ENCODE measurements at regions not wholly inside any gene's neighbourhood (a gene's known extent, or its start where the extent isn't known, plus 50 kb on each side); places are given as distances from the start of the nearest gene placed in this dataset.

- no peak for DNase-seq (ENCODE audit: low read depth)
Measured at GRCh38 chr9:89808756-89809181, 204.0 kb downstream of the GADD45G start.

- DNase-seq (ENCODE audit: low read depth): peak; percentile 5
Measured at GRCh38 chr9:89810431-89810830, 205.6 kb downstream of the GADD45G start.

- DNase-seq (ENCODE audit: low read depth): no peak
Measured at GRCh38 chr9:89811356-89811755, 206.5 kb downstream of the GADD45G start.

DNA sequence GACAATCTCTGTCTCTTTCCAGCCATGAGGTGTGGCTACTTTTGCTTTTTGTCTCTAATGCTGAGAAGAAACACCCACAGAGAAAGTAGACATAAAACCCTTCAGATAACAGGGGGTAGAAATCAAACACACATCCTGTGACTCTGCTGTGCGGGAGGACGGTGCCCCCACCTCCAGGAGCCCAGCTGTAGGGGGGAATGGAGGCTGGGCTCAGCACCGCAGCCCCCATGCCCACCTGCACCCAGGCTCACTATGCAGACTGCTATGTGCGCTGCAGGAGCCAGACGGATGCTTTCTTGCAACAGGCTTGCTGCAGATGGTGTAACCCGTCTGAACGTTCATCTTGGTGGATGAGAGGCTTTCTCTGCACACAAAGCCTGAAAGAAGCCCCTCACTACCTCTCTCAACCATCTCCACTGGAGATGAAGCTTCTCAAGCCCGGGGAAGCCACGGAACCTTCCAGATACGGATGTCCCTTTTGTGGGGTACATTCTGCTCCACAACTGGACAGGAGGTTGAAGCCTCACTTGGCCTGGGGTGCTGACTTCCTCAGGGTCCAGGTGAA is 207.2 kb downstream of the GADD45G start:
- DNase-seq (ENCODE audit: low read depth): no peak

GRCh38 chr9:89812556-89813181 is 207.9 kb downstream of the GADD45G start:
- no peak for DNase-seq (ENCODE audit: low read depth)

DNA sequence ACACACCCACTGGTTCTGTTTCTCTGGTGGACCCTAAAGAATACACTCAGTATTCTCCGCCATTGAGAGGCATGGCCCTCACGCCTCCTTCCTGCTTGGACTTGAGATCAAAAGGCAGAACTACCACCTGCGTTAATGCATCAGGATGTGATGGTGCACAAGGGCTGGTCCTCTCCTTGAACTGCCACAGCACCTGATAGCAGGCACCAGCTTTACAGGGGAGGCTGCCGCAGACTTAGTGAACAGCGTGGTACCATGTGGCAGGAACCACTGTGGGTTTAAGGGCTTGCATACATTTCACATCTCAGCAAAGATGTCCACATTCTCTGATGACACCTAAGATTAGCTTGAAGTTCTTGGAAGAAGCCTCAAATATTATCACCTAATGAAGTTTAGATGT is 208.7 kb downstream of the GADD45G start:
- no peak for DNase-seq (ENCODE audit: low read depth)

DNA sequence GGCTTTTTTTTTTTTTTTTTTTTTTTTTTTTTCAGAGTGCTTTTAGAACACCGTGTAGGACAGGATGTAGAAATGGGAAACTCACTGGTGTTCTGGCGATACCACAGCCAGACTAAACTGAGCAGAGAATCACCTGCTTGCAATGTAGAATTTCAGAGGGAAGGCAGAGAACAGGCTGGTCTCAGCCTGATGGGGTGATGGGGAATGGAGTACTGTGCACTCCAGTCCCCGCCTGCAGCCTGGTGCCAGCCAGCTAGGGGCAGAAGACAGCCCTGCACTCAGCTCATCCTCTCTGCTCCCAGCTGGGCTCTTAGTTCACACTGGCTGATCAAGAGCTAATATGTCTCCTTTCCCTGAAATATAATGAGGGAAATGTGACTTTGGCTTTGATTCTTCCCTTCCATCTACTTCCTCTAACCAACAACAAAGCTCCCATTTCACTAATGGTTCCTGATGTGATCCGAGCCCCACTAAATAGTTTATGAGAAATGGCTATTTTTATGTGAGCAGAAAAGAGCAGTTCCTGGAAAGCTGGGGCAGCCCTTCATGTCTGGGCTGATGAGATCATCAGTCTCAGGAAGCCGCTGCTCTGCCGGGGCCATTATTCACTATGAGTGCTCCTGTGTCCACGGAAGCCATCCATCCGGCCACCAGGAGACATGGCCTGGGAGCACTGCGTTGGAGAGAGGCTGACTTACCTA is 209.7 kb downstream of the GADD45G start:
- peak; percentile 35 for DNase-seq (ENCODE audit: low read depth)

DNA sequence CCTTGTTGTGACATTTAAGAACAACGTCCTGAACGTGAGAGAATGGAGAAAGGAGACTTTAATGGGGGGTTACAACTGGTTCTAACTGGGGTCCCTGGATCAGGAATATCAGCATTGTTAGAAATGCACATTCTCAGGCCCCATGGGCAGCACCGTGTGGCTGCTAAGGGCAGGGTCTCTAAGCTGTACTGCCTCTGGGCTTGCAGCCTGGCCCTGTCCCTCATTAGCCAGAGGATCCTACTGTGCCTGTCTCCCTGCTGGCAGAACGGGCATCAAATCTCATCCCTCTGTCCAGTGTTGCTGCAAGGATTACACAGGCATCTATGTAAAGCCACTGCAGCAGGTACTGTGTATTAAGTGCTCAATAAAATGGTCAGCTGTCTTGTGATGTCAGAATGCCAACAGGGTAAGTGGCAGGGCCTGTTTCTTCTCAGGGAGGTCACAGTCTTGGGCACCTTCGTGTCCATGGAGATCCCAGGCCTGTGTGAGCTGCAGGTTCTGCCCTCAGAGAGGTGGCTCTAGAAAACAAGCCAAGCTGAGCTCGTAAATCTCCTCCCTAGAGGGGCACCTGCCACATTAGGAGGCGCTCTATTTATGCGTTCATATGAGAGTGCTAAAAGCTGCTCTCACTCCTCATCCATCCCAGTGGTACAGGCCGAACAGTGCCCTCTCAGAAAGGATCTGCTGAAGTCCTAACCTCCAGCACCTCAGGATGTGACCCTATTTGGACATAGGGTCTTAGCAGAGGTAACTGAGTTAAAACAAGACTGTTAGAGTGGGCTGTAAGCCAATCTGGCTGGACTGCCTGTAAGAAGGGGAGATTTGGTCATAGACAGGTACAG is 210.5 kb downstream of the GADD45G start:
- DNase-seq (ENCODE audit: low read depth): no peak

DNA sequence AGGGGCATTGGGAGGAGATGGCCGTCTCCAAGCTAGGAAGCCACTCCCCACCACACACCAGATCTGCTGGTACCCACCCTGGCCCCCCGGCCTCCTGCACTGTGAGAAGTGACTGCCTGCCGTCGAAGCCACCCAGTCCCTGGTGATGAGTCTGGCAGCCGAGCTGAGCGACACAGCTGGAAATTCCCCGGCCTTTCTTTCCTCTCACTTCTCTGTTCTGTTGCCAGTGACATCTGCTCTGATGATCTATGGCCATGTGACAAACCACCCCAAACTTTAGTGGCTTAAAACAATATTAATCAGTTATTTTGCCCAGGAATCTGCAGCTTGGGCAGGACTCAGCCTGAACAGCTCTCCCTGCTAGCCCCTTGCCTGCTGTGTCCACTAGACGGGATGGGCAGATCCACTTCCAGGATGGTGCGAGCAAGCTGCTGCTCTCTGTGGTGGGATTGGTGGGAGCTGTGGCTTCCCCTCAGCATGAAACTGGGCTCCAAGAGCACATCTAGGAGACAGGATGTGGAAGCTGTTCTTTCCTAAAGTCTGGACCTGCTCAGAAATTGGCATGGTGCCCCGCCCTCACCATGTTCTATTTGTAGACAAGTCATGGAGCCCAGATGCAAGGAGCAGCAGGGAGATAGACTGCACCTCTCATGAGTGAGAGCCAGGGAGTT is 211.2 kb downstream of the GADD45G start:
- no peak for DNase-seq (ENCODE audit: low read depth)

DNA sequence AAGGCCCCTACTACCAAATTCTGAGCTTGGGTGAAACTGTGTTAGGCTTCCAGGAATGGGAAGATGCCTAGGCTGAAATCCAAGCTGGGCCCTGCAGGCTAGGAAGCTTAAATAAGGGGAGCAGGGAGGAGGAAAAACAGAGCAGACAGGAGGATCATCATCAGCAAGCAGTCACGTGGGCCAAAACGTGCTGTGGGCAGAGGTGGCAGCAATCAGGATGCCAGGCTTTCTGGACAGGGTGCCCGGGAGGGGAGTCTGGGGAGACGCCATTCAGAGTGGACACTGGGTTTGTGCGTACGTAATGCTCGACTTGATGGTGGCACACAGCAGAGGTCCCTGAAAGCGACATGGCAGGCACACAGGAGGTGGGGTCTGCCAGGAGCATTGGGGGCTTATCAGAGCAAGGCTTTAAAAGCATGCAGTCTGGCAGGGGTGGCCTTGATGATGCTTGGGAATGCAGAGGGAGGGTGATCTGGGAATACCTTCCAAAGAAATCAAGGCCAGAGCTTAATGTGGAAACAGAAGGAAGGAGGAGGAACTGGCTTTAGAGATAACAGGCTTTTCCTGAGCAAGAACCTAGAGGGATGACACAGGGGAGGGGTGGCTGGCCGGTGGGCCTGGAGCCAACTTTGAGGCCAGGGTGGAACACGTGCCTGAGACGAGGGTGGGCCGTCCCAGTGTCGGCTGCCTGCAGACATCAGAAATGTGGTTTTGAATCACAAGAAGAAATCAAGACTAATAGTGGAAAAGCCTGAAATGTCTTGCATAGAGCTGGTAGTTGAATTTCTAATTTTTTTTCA is 212.5 kb downstream of the GADD45G start:
- DNase-seq (ENCODE audit: low read depth): no peak

DNA sequence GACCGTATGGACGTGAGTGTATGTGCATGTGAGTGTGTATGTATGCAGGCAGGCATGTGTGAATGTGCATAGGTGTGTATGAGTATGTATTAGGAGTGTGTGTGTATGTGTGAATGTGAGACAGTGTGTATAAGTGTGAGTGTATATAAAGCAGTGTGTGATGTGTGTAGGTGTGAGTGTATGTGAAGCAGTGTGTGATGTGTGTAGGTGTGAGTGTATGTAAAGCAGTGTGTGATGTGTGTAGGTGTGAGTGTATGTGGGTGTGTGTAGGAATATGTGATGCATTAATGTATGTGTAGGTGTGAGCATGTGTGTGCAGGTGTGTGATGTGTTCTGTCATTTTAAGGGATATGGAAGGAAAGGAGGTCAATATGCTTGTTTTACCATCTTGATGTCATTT is 215.5 kb downstream of the GADD45G start:
- no peak for DNase-seq (ENCODE audit: low read depth)

GRCh38 chr9:89821081-89821480 is 216.3 kb downstream of the GADD45G start:
- peak; percentile 6 for DNase-seq (ENCODE audit: low read depth)

GRCh38 chr9:89822996-89823395 is 218.2 kb downstream of the GADD45G start:
- DNase-seq (ENCODE audit: low read depth): no peak

DNA sequence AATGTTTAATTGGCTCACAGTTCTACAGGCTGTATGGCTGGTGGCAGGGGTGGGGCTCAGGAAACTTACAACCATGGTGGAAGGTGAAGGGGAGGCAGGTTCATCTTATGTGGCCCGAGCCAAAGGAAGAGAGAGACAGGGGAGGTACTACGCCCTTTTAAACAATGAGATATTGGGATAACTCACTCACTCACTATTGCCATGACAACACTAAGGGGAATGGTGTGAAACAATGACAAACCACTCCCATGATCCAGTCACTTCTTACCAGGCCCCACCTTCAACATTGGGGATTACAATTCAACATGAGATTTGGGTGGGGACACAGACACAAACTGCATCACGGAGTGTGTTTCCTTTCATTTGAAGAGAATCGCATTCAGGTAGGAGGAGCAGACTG is 220.9 kb downstream of the GADD45G start:
- no peak for DNase-seq (ENCODE audit: low read depth)

GRCh38 chr9:89826186-89826585 is 221.4 kb downstream of the GADD45G start:
- DNase-seq (ENCODE audit: low read depth): no peak

DNA sequence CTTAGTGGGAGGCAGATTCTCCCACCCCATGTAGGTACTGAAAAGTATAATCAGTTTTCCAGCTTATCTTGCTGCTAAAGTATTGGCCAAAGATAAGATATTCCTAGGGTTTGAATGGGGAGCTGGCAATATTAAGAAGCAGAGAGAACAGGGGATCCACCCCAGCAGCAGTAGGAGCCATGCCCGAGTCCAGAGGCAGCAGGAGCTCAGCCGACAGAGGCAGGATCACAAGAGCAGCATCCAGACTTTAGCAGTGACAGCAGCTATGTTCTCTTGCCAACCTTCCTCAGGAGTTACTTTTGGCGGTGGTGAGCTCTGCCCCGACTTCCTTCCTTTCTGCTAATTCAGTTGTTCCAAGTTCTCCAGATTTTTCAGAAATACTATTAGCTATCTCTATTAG is 224.5 kb downstream of the GADD45G start:
- no peak for DNase-seq (ENCODE audit: low read depth)

DNA sequence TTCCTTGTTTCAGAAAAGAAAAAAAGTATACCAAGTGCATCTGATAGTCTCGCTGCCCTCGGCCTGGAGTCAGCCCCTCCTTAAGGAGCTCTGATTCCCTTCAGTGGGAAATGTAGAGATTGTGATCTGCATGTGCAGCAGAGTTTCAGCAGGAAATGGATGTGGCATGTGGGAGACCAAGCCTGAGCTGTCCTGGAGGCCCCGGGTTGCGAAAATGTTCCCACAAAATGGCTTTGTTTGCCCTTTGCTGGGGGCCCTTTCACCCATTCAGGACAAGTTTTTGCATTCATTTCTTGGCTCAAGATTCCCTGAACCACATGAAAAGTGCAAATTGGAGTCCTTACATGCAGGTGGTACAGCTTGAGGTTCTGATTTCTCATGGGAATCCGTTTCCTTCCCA is 230.9 kb downstream of the GADD45G start:
- DNase-seq (ENCODE audit: low read depth): no peak

GRCh38 chr9:89837162-89837933 is 232.5 kb downstream of the GADD45G start:
- DNase-seq (ENCODE audit: low read depth): no peak

DNA sequence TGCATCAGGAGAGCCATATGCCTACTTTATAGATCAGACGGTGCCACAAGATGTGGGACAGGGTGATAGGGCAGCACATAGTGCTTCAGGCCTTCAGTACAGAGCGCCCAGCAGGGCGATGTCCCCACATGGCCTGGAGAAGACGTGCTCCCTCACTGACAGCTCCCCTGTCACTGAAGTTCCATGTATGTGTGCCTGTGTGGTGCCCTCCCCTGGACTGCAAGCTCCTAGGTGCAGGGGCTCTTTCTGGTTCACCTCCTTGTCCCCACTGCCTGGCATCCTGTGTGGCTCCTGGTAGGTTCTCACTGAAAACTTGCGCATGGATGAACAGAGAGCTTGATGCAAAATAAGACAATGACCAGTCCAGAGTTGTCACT is 233.1 kb downstream of the GADD45G start:
- DNase-seq (ENCODE audit: low read depth): no peak

GRCh38 chr9:89838621-89839020 is 233.8 kb downstream of the GADD45G start:
- no peak for DNase-seq (ENCODE audit: low read depth)

DNA sequence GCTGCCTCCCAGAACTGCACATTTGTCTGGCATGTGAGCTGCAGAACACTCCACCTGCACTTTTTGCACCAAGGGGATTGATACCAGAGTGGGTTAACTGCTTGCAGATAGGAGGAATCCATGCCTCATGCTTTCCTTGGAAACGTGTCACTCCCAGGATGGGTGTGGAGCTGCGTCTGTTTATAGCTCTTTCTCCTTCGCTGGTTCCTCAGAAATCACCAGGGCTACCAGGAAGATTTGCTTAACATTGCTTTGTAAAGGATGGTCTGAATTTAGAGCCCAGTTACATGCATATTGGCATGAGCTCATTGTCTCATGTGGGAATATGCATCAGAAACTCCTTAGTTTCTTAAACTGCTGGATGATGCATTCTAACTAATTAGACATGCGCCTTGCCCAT is 234.6 kb downstream of the GADD45G start:
- DNase-seq (ENCODE audit: low read depth): no peak

Data from EH (cell line).